T-helper 1 cell (primary cell): ENCODE measurements at regions not wholly inside any gene's neighbourhood (a gene's known extent, or its start where the extent isn't known, plus 50 kb on each side); places are given as distances from the start of the nearest gene placed in this dataset.

ENCODE experiments used
- DNase-seq, 5 donors: peaks; one replicate each; pipeline ENCODE4 v3.0.0-alpha.2; 2012 to 2020

- no peak for DNase-seq
These were observed 57.4 kb upstream of the LAPTM4A start for GRCh38 chr2:20108655-20109396.

GRCh38 chr2:20107776-20108175, 56.3 kb upstream of the LAPTM4A start:
- no peak for DNase-seq

- no peak for DNase-seq
These were observed 55.9 kb upstream of the LAPTM4A start for GRCh38 chr2:20107352-20107751.

GRCh38 chr2:20106746-20107145, 55.3 kb upstream of the LAPTM4A start:
- peak in 1 of 5 donors; percentile 14 for DNase-seq

- peak in 1 of 5 donors; percentile 6 for DNase-seq
These were observed 53.6 kb upstream of the LAPTM4A start for GRCh38 chr2:20104900-20105545.

- DNase-seq: no peak
These were observed 52.1 kb upstream of the LAPTM4A start for GRCh38 chr2:20103530-20103929.
